ENCODE measurements at regions not wholly inside any gene's neighbourhood (a gene's known extent, or its start where the extent isn't known, plus 50 kb on each side); places are given as distances from the start of the nearest gene placed in this dataset.

GRCh38 chr5:115374057-115374775 lies 77.8 kb upstream of the CCDC112 start:
- TF ChIP-seq CTCF (IDR thresholded peaks at IDR 0.05) (no peak), POLR2A (IDR thresholded peaks at IDR 0.05) (no peak), POLR2AphosphoS5 (IDR thresholded peaks at IDR 0.05; ENCODE audit: insufficient read depth in 1 of 2, low read depth in 1 of 2) (no peak)

Measured in vagina (tissue), 2 donors.